IPS DF 6.9 (cell line): ENCODE measurements at regions not wholly inside any gene's neighbourhood (a gene's known extent, or its start where the extent isn't known, plus 50 kb on each side); places are given as distances from the start of the nearest gene placed in this dataset.
"Not testable (repeated sequence)": the region's sequence is repeated elsewhere in the genome, so short reads cannot be mapped to it uniquely, and the experiment has no call there.

ENCODE experiments used
- DNase-seq: peaks from one replicate; pipeline ENCODE4 v3.0.0-alpha.2; 2013; ENCODE audit warnings: low read depth, low spot score
- H3K27ac ChIP-seq: one replicate; pipeline ENCODE4 v1.5.1; 2013; ENCODE audit warnings: low read length, control low read depth
- H3K27me3 ChIP-seq: 2 replicates; pipeline ENCODE4 v1.6.1; 2013; ENCODE audit warnings: mild to moderate bottlenecking, low read length; ENCODE audit not compliant: control insufficient read depth, insufficient read depth
- H3K36me3 ChIP-seq: 2 replicates; pipeline ENCODE4 v1.6.1; 2013; ENCODE audit warnings: low read length; ENCODE audit not compliant: control insufficient read depth, insufficient read depth
- H3K4me1 ChIP-seq: 2 replicates; pipeline ENCODE4 v1.6.1; 2013; ENCODE audit warnings: low read length; ENCODE audit not compliant: control insufficient read depth, insufficient read depth
- H3K4me3 ChIP-seq: 2 replicates; pipeline ENCODE4 v1.5.1; 2013; ENCODE audit warnings: mild to moderate bottlenecking, low read length
- H3K9me3 ChIP-seq: 2 replicates; pipeline ENCODE4 v1.6.1; 2013; ENCODE audit warnings: low read length, inconsistent platforms; ENCODE audit not compliant: control insufficient read depth, insufficient read depth
- WGBS: extraction: QIAGEN DNeasy Blood & Tissue Kit; methylation state at CpG from one replicate; pipeline ENCODE4 v1.1.7; 2013; ENCODE audit warnings: mixed read lengths, missing lambda C conversion rate; ENCODE audit not compliant: insufficient read length, insufficient coverage; 5-methylcytosine and 5-hydroxymethylcytosine counted together

DNA sequence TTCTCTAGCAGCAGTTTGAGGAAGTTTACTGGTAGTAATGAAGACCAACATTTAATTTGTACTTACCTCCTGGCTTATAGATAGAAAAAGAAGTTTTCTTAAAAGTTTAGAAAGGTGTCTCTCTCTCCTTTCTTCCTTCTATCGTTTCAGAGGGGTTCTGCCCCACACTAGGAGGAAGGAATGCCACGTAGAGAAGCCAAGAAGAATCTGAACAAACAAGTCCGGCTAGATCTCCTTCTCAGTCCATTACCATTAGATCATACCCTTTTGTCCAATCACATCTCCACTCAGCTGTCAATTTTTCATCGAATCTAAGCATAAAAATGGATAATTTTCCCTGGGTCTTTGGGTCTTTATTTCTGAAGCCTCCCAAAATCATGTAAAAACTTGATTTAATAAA, 1048.1 kb downstream of the SI start:
- DNase-seq = no peak
- Histone ChIP-seq H3K27me3 (no peaks in the 10 kb centered on the region), H3K4me1 (no peaks in the 10 kb centered on the region), H3K36me3 (no peaks in the 10 kb centered on the region), H3K9me3 (no peaks in the 10 kb centered on the region), H3K4me3 (no peak overlapping the region), H3K27ac (no peak overlapping the region)
- WGBS = no CpG with 5 or more reads among the region's 4 CpGs

DNA sequence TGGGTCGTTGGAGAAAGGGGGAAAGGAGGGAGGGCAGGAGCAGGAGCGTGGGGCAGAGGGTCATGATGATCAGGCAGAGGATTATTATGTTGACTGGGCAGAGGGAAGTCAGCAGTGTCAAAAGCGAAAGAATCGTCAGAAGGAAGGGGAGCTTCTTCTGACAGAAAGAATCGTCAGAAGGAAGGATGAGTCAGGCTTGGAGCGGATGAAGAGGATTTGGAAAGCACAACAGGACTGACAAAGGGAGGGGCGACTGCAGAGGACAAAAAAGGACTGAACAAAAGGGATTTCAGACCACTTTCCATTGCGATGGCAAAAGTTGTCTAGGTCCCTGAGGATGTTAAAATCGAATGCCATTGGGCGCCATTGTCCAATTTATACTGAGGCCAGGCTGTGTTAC, 1053.5 kb downstream of the SI start:
- Histone ChIP-seq H3K27me3 (no peaks in the 10 kb centered on the region), H3K4me1 (no peaks in the 10 kb centered on the region), H3K27ac (no peak overlapping the region), H3K4me3 (no peak overlapping the region), H3K9me3 (no peaks in the 10 kb centered on the region), H3K36me3 (no peaks in the 10 kb centered on the region)
- WGBS = no CpG with 5 or more reads among the region's 10 CpGs
- DNase-seq = no peak

DNA sequence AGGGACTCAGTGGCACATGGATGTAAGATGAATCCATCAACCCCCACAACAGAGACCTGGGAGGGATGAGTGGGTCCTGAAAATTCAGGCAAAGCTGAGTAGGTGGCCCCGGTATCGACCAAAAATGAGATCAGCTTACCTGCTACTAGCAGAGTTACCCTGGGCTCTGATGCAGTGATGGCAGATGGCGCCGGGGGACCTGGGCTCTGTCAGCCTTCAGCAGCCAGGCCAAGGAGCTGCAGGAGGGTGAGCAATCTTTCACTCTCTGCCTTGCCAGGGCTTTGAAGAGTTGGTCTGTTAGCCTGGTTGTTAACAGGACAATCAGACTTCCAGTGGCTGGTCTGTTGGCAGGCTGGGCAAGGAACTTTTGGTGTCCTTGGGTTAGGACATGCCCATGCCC, 1054.8 kb downstream of the SI start:
- no peak overlapping the region for H3K27ac ChIP-seq
- H3K9me3 ChIP-seq = no peaks in the 10 kb centered on the region
- H3K36me3 ChIP-seq = no peaks in the 10 kb centered on the region
- no peaks in the 10 kb centered on the region for H3K4me1 ChIP-seq
- DNase-seq = no peak
- WGBS = no CpG with 5 or more reads among the region's 4 CpGs
- no peak overlapping the region for H3K4me3 ChIP-seq
- no peaks in the 10 kb centered on the region for H3K27me3 ChIP-seq

DNA sequence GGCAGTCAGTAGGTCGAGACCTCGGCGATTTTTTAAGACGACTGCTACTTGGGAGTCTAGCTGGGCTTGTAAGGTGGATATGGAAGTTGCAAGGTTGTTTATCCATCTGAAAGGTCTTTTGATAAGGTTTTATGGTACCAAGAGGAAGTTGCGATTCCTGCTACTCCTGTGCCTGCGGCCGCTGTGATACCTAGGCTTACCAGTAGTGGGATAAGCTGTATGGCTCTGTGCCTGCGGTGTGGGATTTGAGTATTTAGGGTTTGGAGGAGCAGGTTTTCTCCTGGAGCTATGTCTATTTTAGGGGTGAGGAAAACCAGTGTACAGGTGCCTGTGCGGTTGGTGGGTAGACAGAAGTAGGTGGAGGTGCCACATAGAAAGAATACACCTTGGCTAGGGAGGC, 1059.8 kb downstream of the SI start:
- Histone ChIP-seq H3K9me3 (no peaks in the 10 kb centered on the region), H3K4me1 (no peaks in the 10 kb centered on the region)

DNA sequence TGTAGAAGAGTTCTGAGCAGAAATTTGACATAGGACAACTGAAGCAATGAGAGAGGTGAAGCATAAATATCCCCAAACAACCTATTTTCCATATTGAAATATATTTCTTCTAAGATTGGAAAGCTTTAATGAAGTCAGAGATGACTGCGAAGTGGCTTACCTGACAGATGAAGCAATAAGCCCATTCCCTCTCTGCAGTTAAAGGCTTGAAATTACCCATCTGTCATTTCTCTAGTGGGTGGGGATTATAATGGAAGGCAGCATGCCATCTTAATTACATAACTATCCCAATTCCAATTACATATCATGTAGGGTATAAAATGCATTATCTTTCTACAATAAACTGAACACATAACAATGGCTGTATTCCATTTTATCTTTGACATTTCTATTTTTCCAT, 1070.5 kb downstream of the SI start:
- H3K4me3 ChIP-seq = no peak overlapping the region
- H3K27ac ChIP-seq = no peak overlapping the region
- no CpG with 5 or more reads among the region's 1 CpG for WGBS
- H3K36me3 ChIP-seq = no peaks in the 10 kb centered on the region
- H3K27me3 ChIP-seq = no peaks in the 10 kb centered on the region
- no peak for DNase-seq
- no peaks in the 10 kb centered on the region for H3K9me3 ChIP-seq
- no peaks in the 10 kb centered on the region for H3K4me1 ChIP-seq

More for the DNA sequence above, 1059.8 kb downstream of the SI start:
- DNase-seq = no peak
- no CpG with 5 or more reads among the region's 9 CpGs for WGBS
- no peak overlapping the region for H3K27ac ChIP-seq
- H3K4me3 ChIP-seq = no peak overlapping the region
- no peaks in the 10 kb centered on the region for H3K36me3 ChIP-seq
- no peaks in the 10 kb centered on the region for H3K27me3 ChIP-seq

DNA sequence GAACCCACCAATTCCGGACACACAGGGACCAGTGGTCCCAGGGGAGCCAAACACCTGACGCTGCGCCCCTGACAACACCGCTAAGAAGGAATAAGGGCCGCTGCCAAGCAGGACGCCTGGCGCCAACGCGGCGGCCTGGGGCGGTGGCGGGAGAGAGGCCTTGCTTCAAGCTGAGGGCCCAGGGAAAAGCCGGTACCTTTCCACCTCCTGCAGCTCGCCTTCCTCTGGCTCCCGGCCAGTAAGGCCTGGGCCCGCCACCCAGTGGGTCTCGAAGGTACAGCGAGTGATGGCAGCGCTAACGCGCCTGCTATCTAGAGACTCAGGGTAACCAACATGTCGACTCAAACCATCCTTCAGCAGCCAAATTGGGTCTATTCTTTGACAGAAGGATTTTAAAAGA, 1074.1 kb downstream of the SI start:
- no CpG with 5 or more reads among the region's 22 CpGs for WGBS
- peak; percentile 45 for DNase-seq

DNA sequence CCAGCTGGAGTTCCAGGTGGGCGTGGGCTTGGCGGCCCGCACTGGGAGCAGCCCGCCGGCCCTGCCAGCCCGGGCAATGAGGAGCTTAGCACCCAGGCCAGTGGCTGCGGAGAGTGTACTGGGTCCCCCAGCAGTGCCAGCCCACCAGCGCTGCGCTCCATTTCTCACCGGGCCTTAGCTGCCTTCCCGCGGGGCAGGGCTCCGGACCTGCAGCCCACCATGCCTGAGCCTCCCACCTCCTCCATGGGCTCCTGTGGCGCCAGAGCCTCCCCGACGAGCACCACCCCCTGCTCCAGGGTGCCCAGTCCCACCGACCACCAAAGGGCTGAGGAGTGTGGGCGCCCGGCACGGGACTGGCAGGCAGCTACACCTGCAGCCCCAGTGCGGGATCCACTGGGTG, 1075.3 kb downstream of the SI start:
- H3K4me1 ChIP-seq, H3K9me3 ChIP-seq, H3K4me3 ChIP-seq, DNase-seq, H3K27me3 ChIP-seq, H3K27ac ChIP-seq, H3K36me3 ChIP-seq: not testable (repeated sequence)
- WGBS = no CpG with 5 or more reads among the region's 21 CpGs

More for the DNA sequence above, 1074.1 kb downstream of the SI start:
- Histone ChIP-seq H3K4me3 (no peak overlapping the region), H3K36me3 (no peaks in the 10 kb centered on the region), H3K9me3 (no peaks in the 10 kb centered on the region), H3K4me1 (0 out of 2 replicates have a peak, but pooled peaks cover 1% of the 10 kb centered on the region), H3K27me3 (no peaks in the 10 kb centered on the region), H3K27ac (no peak overlapping the region)

DNA sequence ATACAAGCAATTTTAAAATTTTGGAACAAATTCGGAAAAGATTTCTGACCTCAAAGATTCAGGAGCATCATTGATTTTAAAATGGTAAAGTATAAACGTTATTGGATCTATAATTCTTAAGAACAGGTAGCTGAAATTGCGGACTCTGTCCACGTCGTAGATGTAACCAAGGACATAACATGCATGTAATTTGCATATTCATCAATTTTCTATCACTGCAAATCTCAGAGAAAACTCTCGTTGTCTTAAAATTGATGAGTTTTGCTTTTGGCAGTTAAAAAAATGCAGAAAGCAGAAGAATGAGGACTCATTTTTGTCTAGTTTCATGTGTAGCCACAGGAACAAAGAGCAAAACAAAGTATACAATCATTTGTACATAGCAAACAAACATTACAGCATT, 1094.4 kb downstream of the SI start:
- no peak overlapping the region for H3K4me3 ChIP-seq
- no peak overlapping the region for H3K27ac ChIP-seq
- WGBS = no CpG with 5 or more reads among the region's 6 CpGs
- H3K4me1 ChIP-seq = no peaks in the 10 kb centered on the region
- DNase-seq = no peak
- H3K36me3 ChIP-seq = no peaks in the 10 kb centered on the region
- H3K27me3 ChIP-seq = no peaks in the 10 kb centered on the region
- no peaks in the 10 kb centered on the region for H3K9me3 ChIP-seq

DNA sequence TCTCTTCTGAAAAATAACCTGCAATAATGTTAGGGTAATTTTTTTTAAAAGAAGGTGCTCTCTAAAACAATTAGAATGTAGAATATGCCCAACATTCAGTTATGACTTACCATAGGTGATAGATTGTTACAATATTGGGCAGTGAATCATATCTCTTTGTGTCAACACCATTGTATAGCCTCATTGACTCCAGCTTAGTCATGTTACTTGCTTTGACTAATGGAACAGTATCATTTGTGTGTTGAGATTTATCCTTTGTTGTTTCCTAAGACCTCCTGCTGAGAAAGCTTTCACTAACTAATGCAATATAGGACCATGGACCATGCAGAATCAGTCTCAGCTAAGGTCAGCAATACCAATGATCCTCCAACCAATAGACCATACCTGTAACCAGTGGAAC, 1106.4 kb downstream of the SI start:
- no peaks in the 10 kb centered on the region for H3K4me1 ChIP-seq
- H3K4me3 ChIP-seq = no peak overlapping the region
- no peaks in the 10 kb centered on the region for H3K36me3 ChIP-seq
- H3K27me3 ChIP-seq = no peaks in the 10 kb centered on the region
- no peak for DNase-seq
- no peak overlapping the region for H3K27ac ChIP-seq
- no peaks in the 10 kb centered on the region for H3K9me3 ChIP-seq

DNA sequence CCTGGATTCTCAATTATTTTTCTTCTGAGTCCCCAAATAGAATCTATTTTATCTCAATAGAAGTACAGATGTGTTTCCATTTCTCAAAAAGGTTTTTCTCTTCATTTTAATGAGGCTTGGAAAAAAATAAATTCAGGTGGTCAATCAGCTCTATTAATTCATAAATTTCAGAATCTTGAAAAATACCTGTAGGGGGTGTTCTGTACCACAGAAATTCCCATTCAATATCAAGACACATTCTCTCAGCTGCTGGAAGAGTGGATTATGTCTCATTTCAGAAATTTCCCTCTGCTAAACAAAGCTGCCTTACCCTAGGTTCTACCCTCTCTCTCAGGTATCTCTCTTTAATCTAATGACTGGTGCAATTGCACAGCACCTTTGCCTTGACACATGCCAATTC, 1121.2 kb downstream of the SI start:
- no peaks in the 10 kb centered on the region for H3K9me3 ChIP-seq
- DNase-seq = no peak
- no peaks in the 10 kb centered on the region for H3K27me3 ChIP-seq

DNA sequence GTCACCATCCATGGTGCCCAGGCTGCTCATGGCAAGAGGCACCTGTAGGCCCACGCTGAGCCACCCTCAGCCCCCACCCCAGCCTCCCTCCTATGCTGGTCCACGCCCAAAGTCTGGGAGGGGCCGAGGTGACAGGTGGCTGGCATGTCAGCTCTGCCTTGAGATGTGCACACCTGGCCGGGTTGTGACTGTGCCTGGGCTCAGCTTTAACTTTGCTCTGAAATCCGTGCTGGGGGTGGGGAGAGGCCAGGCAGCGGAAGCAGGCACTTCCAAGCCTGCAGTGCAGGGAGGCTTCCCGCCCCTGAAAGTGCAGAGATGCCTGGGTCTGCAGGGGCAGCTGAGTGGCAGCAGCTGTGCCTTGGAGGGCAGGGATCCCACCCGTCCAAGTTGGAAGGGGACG, 1124.8 kb downstream of the SI start:
- WGBS = no CpG with 5 or more reads among the region's 9 CpGs
- no peaks in the 10 kb centered on the region for H3K9me3 ChIP-seq
- no peak for DNase-seq
- no peaks in the 10 kb centered on the region for H3K36me3 ChIP-seq
- no peak overlapping the region for H3K4me3 ChIP-seq
- H3K4me1 ChIP-seq = no peaks in the 10 kb centered on the region
- H3K27ac ChIP-seq = no peak overlapping the region
- H3K27me3 ChIP-seq = no peaks in the 10 kb centered on the region

More for the DNA sequence above, 1121.2 kb downstream of the SI start:
- Histone ChIP-seq H3K4me1 (no peaks in the 10 kb centered on the region), H3K4me3 (no peak overlapping the region), H3K36me3 (no peaks in the 10 kb centered on the region), H3K27ac (no peak overlapping the region)
